ENCODE measurements at regions not wholly inside any gene's neighbourhood (a gene's known extent, or its start where the extent isn't known, plus 50 kb on each side); places are given as distances from the start of the nearest gene placed in this dataset.

DNA sequence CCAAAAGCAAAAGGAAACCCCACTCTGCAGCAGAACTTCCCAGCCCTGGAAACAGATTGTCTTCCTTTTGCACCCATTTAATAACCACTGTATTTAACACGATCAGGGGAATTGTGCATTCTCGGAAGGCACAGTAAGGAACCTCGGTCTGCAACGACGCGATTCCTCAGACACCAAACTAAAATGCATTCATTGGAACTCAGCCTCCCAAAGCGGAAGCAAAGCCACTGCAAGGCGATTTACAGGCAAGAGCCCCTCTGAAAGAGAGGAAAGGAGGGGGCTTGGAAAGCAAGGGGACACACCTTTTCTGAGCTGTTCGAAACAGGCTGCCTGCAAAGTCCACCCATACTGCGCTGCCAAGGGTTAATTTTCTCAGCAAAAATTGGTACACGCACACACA lies 297.7 kb downstream of the OMA1 start:
- H3K9me3 Mint-ChIP-seq, result no peaks in the 10 kb centered on the region
- peaks cover 14% of the 10 kb centered on the region for H3K4me1 Mint-ChIP-seq (ENCODE audit: unreplicated experiment)
- H3K27ac Mint-ChIP-seq, result no peak overlapping the region
- no peak for DNase-seq (ENCODE audit: extremely low spot score, unreplicated experiment)
- TF ChIP-seq, protein P1, sequence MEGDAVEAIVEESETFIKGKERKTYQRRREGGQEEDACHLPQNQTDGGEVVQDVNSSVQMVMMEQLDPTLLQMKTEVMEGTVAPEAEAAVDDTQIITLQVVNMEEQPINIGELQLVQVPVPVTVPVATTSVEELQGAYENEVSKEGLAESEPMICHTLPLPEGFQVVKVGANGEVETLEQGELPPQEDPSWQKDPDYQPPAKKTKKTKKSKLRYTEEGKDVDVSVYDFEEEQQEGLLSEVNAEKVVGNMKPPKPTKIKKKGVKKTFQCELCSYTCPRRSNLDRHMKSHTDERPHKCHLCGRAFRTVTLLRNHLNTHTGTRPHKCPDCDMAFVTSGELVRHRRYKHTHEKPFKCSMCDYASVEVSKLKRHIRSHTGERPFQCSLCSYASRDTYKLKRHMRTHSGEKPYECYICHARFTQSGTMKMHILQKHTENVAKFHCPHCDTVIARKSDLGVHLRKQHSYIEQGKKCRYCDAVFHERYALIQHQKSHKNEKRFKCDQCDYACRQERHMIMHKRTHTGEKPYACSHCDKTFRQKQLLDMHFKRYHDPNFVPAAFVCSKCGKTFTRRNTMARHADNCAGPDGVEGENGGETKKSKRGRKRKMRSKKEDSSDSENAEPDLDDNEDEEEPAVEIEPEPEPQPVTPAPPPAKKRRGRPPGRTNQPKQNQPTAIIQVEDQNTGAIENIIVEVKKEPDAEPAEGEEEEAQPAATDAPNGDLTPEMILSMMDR (conservative IDR thresholded peaks at IDR 0.05), result no peak
- no peaks in the 10 kb centered on the region for H3K36me3 Mint-ChIP-seq
- H3K27me3 Mint-ChIP-seq, result peaks cover 72% of the 10 kb centered on the region
- peak overlapping the region; percentile 91 for H3K4me3 Mint-ChIP-seq

DNA sequence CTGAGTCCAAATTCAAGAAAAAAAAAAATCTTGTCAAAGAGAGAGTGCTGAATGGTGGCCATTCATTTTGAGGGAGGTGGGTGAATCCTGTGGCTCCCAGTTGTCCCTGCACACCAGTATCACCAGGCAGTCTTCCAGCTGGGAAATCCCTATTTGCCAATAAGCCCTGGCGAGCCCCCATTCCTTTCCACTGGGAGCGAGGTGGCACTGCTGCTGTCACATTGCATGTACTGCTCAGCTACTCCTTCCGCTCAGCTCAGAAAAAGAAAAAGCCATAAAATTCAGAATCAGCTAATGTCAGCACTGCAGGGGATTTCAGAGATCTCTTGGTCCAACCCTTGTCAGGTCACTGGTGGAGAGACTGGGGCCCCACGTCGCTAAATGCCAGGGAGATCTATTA lies 298.5 kb downstream of the OMA1 start:
- Mint-ChIP-seq H3K9me3 (no peaks in the 10 kb centered on the region), H3K27me3 (peaks cover 78% of the 10 kb centered on the region), H3K4me1 (ENCODE audit: unreplicated experiment) (peaks cover 14% of the 10 kb centered on the region), H3K4me3 (peak overlapping the region; percentile 91), H3K27ac (no peak overlapping the region), H3K36me3 (no peaks in the 10 kb centered on the region)
- DNase-seq (ENCODE audit: extremely low spot score, unreplicated experiment), result no peak
- TF ChIP-seq, protein P1 (conservative IDR thresholded peaks at IDR 0.05), result no peak

- Mint-ChIP-seq H3K27ac (no peak overlapping the region), H3K4me3 (peak overlapping the region; percentile 1), H3K9me3 (no peaks in the 10 kb centered on the region), H3K27me3 (peaks cover 66% of the 10 kb centered on the region), H3K4me1 (ENCODE audit: unreplicated experiment) (peaks cover 14% of the 10 kb centered on the region), H3K36me3 (no peaks in the 10 kb centered on the region)
- TF ChIP-seq, protein P1 (conservative IDR thresholded peaks at IDR 0.05), result no peak
- no peak for DNase-seq (ENCODE audit: extremely low spot score, unreplicated experiment)
These were observed 300.0 kb downstream of the OMA1 start for GRCh38 chr1:58246549-58246948.

GRCh38 chr1:58244872-58245271 lies 301.7 kb downstream of the OMA1 start:
- Mint-ChIP-seq H3K27me3 (peaks cover 51% of the 10 kb centered on the region), H3K27ac (no peak overlapping the region), H3K9me3 (no peaks in the 10 kb centered on the region), H3K4me1 (ENCODE audit: unreplicated experiment) (peaks cover 14% of the 10 kb centered on the region), H3K36me3 (no peaks in the 10 kb centered on the region), H3K4me3 (no peak overlapping the region)
- no peak for DNase-seq (ENCODE audit: extremely low spot score, unreplicated experiment)
- TF ChIP-seq, protein P1 (conservative IDR thresholded peaks at IDR 0.05), result no peak

DNA sequence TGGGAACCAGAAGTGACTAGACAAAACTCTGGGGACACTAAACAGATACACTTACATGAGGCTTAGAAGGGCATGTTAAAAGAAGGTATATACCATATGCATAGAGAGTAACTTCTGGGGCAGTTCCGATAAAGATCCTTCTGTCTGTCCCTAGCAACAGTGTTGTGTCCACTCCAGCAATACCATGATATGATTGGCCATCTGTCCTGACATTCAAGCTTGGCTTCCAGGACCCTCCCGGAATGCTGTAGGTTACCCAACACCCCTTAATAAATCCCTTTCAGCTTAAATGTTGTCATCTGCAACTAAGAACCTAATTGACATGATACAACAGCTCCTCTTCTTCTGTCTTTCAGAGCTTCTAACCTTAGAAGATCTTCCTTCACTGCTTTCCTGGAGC lies 307.7 kb downstream of the OMA1 start:
- Mint-ChIP-seq H3K4me1 (ENCODE audit: unreplicated experiment) (no peaks in the 10 kb centered on the region), H3K9me3 (no peaks in the 10 kb centered on the region), H3K4me3 (no peak overlapping the region), H3K27me3 (peaks cover 15% of the 10 kb centered on the region), H3K36me3 (no peaks in the 10 kb centered on the region), H3K27ac (no peak overlapping the region)
- TF ChIP-seq, protein P1 (conservative IDR thresholded peaks at IDR 0.05), result no peak
- no peak for DNase-seq (ENCODE audit: extremely low spot score, unreplicated experiment)

GRCh38 chr1:58233729-58234128 lies 312.8 kb downstream of the OMA1 start:
- peaks cover 5% of the 10 kb centered on the region for H3K27me3 Mint-ChIP-seq
- TF ChIP-seq, protein P1 (conservative IDR thresholded peaks at IDR 0.05), result no peak
- H3K36me3 Mint-ChIP-seq, result no peaks in the 10 kb centered on the region
- DNase-seq (ENCODE audit: extremely low spot score, unreplicated experiment), result no peak
- H3K27ac Mint-ChIP-seq, result no peak overlapping the region
- H3K4me1 Mint-ChIP-seq (ENCODE audit: unreplicated experiment), result no peaks in the 10 kb centered on the region
- H3K9me3 Mint-ChIP-seq, result no peaks in the 10 kb centered on the region
- H3K4me3 Mint-ChIP-seq, result no peak overlapping the region
